ENCODE measurements at regions not wholly inside any gene's neighbourhood (a gene's known extent, or its start where the extent isn't known, plus 50 kb on each side); places are given as distances from the start of the nearest gene placed in this dataset.

- no peak for DNase-seq (ENCODE audit: low spot score in 2 of 2, unreplicated experiment in 2 of 2)
- H3K4me3 Mint-ChIP-seq: no peak overlapping the region
- no peaks in the 10 kb centered on the region for H3K4me1 Mint-ChIP-seq
- TF ChIP-seq, protein P1, sequence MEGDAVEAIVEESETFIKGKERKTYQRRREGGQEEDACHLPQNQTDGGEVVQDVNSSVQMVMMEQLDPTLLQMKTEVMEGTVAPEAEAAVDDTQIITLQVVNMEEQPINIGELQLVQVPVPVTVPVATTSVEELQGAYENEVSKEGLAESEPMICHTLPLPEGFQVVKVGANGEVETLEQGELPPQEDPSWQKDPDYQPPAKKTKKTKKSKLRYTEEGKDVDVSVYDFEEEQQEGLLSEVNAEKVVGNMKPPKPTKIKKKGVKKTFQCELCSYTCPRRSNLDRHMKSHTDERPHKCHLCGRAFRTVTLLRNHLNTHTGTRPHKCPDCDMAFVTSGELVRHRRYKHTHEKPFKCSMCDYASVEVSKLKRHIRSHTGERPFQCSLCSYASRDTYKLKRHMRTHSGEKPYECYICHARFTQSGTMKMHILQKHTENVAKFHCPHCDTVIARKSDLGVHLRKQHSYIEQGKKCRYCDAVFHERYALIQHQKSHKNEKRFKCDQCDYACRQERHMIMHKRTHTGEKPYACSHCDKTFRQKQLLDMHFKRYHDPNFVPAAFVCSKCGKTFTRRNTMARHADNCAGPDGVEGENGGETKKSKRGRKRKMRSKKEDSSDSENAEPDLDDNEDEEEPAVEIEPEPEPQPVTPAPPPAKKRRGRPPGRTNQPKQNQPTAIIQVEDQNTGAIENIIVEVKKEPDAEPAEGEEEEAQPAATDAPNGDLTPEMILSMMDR (IDR thresholded peaks at IDR 0.05; ENCODE audit: unreplicated experiment): no peak
- no peaks in the 10 kb centered on the region for H3K36me3 Mint-ChIP-seq
- H3K9me3 Mint-ChIP-seq: no peaks in the 10 kb centered on the region
- peaks cover 7% of the 10 kb centered on the region for H3K27me3 Mint-ChIP-seq (ENCODE audit: low read depth)
- H3K27ac Mint-ChIP-seq: no peak overlapping the region
Observed at GRCh38 chr10:62573929-62574328, 199.8 kb downstream of the ZNF365 start.

DNA sequence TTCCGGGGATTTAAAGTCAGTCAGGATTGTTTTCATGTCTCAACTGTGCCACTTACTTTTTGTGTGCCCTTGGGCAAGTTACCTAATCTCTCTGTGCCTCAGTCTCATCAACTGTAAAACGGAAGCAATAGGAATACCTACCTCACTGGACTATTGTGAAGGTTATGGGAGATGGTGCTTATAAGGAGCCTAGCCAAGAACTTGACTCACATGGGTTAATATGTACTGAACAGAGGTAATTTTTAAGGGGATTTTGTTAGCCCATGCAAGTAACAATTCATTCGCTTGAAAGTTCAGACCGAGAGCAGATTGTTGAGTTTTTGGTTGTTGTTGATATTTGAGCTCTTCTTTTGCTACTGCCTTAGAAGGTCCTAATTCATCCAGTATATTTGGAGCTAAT, 202.9 kb downstream of the ZNF365 start:
- DNase-seq (ENCODE audit: low spot score in 2 of 2, unreplicated experiment in 2 of 2): no peak
- Mint-ChIP-seq H3K36me3 (no peaks in the 10 kb centered on the region), H3K9me3 (no peaks in the 10 kb centered on the region), H3K4me1 (no peaks in the 10 kb centered on the region), H3K4me3 (no peak overlapping the region), H3K27me3 (ENCODE audit: low read depth) (peaks cover 8% of the 10 kb centered on the region), H3K27ac (no peak overlapping the region)
- TF ChIP-seq, protein P1 (IDR thresholded peaks at IDR 0.05; ENCODE audit: unreplicated experiment): no peak

- no peaks in the 10 kb centered on the region for H3K4me1 Mint-ChIP-seq
- H3K36me3 Mint-ChIP-seq: no peaks in the 10 kb centered on the region
- no peaks in the 10 kb centered on the region for H3K9me3 Mint-ChIP-seq
- no peak overlapping the region for H3K4me3 Mint-ChIP-seq
- TF ChIP-seq, protein P1 (IDR thresholded peaks at IDR 0.05; ENCODE audit: unreplicated experiment): no peak
- H3K27me3 Mint-ChIP-seq (ENCODE audit: low read depth): peaks cover 8% of the 10 kb centered on the region
- no peak overlapping the region for H3K27ac Mint-ChIP-seq
- no peak for DNase-seq (ENCODE audit: low spot score in 2 of 2, unreplicated experiment in 2 of 2)
Observed at GRCh38 chr10:62577666-62578291, 203.6 kb downstream of the ZNF365 start.

- H3K36me3 Mint-ChIP-seq: no peaks in the 10 kb centered on the region
- peaks cover 8% of the 10 kb centered on the region for H3K27me3 Mint-ChIP-seq (ENCODE audit: low read depth)
- H3K4me1 Mint-ChIP-seq: peaks cover 3% of the 10 kb centered on the region
- TF ChIP-seq, protein P1 (IDR thresholded peaks at IDR 0.05; ENCODE audit: unreplicated experiment): no peak
- H3K9me3 Mint-ChIP-seq: no peaks in the 10 kb centered on the region
- no peak overlapping the region for H3K4me3 Mint-ChIP-seq
- no peak overlapping the region for H3K27ac Mint-ChIP-seq
- DNase-seq (ENCODE audit: low spot score in 2 of 2, unreplicated experiment in 2 of 2): no peak
Observed at GRCh38 chr10:62578301-62578700, 204.1 kb downstream of the ZNF365 start.

GRCh38 chr10:62578916-62579315, 204.7 kb downstream of the ZNF365 start:
- Mint-ChIP-seq H3K9me3 (no peaks in the 10 kb centered on the region), H3K36me3 (no peaks in the 10 kb centered on the region), H3K27me3 (ENCODE audit: low read depth) (peaks cover 8% of the 10 kb centered on the region), H3K4me3 (no peak overlapping the region), H3K4me1 (peaks cover 3% of the 10 kb centered on the region), H3K27ac (no peak overlapping the region)
- DNase-seq (ENCODE audit: low spot score in 2 of 2, unreplicated experiment in 2 of 2): no peak
- TF ChIP-seq, protein P1 (IDR thresholded peaks at IDR 0.05; ENCODE audit: unreplicated experiment): no peak

DNA sequence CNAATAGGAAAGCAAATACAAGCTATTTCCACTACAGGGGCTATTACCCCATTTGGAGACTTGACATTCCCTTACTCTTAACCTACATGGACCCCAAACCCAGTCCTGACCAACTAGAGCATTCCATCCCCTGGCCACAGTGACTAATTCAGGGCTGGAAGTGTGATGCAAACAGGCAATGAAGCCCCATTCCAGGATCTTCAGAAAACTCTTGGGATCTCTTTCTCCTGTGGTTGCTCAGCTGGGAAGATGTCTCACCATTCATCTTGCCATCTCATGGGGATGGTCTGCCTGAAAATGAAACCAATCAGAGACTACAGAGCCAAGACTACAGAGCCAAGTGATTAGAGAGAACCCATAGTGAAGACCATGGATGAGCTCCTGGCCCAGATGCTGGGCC, 206.2 kb downstream of the ZNF365 start:
- H3K9me3 Mint-ChIP-seq: no peaks in the 10 kb centered on the region

More for the DNA sequence above, 206.2 kb downstream of the ZNF365 start:
- Mint-ChIP-seq H3K4me1 (peaks cover 3% of the 10 kb centered on the region), H3K27me3 (ENCODE audit: low read depth) (peaks cover 3% of the 10 kb centered on the region), H3K36me3 (no peaks in the 10 kb centered on the region), H3K27ac (no peak overlapping the region), H3K4me3 (no peak overlapping the region)
- TF ChIP-seq, protein P1 (IDR thresholded peaks at IDR 0.05; ENCODE audit: unreplicated experiment): no peak
- no peak for DNase-seq (ENCODE audit: low spot score in 2 of 2, unreplicated experiment in 2 of 2)

All from mesothelial cell of epicardium (in vitro differentiated cells).